Fibroblast of upper back skin (primary cell): ENCODE measurements at regions not wholly inside any gene's neighbourhood (a gene's known extent, or its start where the extent isn't known, plus 50 kb on each side); places are given as distances from the start of the nearest gene placed in this dataset.

Source experiments
- DNase-seq: peaks from one replicate; pipeline ENCODE4 v3.0.0-alpha.2; 2013

GRCh38 chr18:60984510-60984909 lies 348.7 kb upstream of the CDH20 start:
- peak; percentile 85 for DNase-seq

GRCh38 chr18:60987963-60988362 lies 345.3 kb upstream of the CDH20 start:
- peak; percentile 59 for DNase-seq

GRCh38 chr18:60996326-60996725 lies 336.9 kb upstream of the CDH20 start:
- DNase-seq, result no peak

- DNase-seq, result no peak
These were observed 336.4 kb upstream of the CDH20 start for GRCh38 chr18:60996822-60997221.

- DNase-seq, result peak; percentile 32
These were observed 332.1 kb upstream of the CDH20 start for GRCh38 chr18:61001138-61001537.

GRCh38 chr18:61006687-61007224 lies 326.5 kb upstream of the CDH20 start:
- DNase-seq, result no peak

- DNase-seq, result no peak
These were observed 313.6 kb upstream of the CDH20 start for GRCh38 chr18:61019338-61020301.

- DNase-seq, result no peak
These were observed 307.6 kb upstream of the CDH20 start for GRCh38 chr18:61025596-61025995.

GRCh38 chr18:61031626-61032025 lies 301.6 kb upstream of the CDH20 start:
- no peak for DNase-seq

GRCh38 chr18:61034580-61034979 lies 298.6 kb upstream of the CDH20 start:
- DNase-seq, result no peak

- DNase-seq, result no peak
These were observed 294.0 kb upstream of the CDH20 start for GRCh38 chr18:61039251-61039650.

GRCh38 chr18:61047794-61048193 lies 285.4 kb upstream of the CDH20 start:
- no peak for DNase-seq

GRCh38 chr18:61057443-61057842 lies 275.8 kb upstream of the CDH20 start:
- DNase-seq, result no peak

- peak; percentile 3 for DNase-seq
These were observed 271.0 kb upstream of the CDH20 start for GRCh38 chr18:61062258-61062657.

- no peak for DNase-seq
These were observed 268.3 kb upstream of the CDH20 start for GRCh38 chr18:61064911-61065310.

GRCh38 chr18:61076986-61077385 lies 256.2 kb upstream of the CDH20 start:
- DNase-seq, result no peak

GRCh38 chr18:61079714-61080113 lies 253.5 kb upstream of the CDH20 start:
- DNase-seq, result no peak

- DNase-seq, result no peak
These were observed 252.2 kb upstream of the CDH20 start for GRCh38 chr18:61080954-61081528.

GRCh38 chr18:61082976-61083630 lies 250.1 kb upstream of the CDH20 start:
- no peak for DNase-seq

- no peak for DNase-seq
These were observed 248.2 kb upstream of the CDH20 start for GRCh38 chr18:61085036-61085435.

- DNase-seq, result no peak
These were observed 247.5 kb upstream of the CDH20 start for GRCh38 chr18:61085761-61086160.

- DNase-seq, result no peak
These were observed 246.6 kb upstream of the CDH20 start for GRCh38 chr18:61086657-61087056.

GRCh38 chr18:61091379-61091778 lies 241.9 kb upstream of the CDH20 start:
- DNase-seq, result no peak

GRCh38 chr18:61093965-61094364 lies 239.3 kb upstream of the CDH20 start:
- DNase-seq, result no peak
